ENCODE measurements at regions not wholly inside any gene's neighbourhood (a gene's known extent, or its start where the extent isn't known, plus 50 kb on each side); places are given as distances from the start of the nearest gene placed in this dataset.

DNA sequence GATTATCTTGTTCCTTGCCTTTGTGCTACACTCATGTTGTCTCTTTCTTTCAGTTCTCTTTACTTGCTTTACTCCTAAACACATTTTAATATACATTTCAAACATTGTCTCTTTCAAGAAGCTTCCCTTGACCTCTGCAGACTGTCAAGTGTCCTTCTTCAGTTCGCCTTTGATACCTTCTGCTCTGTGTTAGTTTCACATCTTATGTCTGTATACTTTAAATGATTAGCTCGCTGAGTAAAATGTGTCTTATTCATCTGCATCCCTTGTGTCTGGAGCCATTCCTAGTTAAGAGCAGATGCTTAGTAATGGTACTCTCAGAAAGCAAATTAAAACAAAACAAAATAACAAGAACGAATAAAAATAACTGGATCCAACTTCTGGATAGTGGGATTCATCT is 303.3 kb downstream of the S1PR1 start:
- TF ChIP-seq, protein P1, sequence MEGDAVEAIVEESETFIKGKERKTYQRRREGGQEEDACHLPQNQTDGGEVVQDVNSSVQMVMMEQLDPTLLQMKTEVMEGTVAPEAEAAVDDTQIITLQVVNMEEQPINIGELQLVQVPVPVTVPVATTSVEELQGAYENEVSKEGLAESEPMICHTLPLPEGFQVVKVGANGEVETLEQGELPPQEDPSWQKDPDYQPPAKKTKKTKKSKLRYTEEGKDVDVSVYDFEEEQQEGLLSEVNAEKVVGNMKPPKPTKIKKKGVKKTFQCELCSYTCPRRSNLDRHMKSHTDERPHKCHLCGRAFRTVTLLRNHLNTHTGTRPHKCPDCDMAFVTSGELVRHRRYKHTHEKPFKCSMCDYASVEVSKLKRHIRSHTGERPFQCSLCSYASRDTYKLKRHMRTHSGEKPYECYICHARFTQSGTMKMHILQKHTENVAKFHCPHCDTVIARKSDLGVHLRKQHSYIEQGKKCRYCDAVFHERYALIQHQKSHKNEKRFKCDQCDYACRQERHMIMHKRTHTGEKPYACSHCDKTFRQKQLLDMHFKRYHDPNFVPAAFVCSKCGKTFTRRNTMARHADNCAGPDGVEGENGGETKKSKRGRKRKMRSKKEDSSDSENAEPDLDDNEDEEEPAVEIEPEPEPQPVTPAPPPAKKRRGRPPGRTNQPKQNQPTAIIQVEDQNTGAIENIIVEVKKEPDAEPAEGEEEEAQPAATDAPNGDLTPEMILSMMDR (IDR thresholded peaks at IDR 0.05; ENCODE audit: control extremely low read depth in 1 of 3, insufficient read depth in 1 of 3, low read depth in 1 of 3, low read length in 3 of 3) = no peak
- TF ChIP-seq CHD2 (IDR thresholded peaks at IDR 0.05; ENCODE audit: low read length) = no peak
